A549 (cell line): ENCODE measurements at regions not wholly inside any gene's neighbourhood (a gene's known extent, or its start where the extent isn't known, plus 50 kb on each side); places are given as distances from the start of the nearest gene placed in this dataset.

Experiments used
- CTCF ChIP-seq: fragments of >200 bp; sonication (Bioruptor Twin); formaldehyde crosslinking; IDR thresholded peaks from 3 replicates; pipeline ENCODE4 v1.5.1; 2016
- HDAC2 ChIP-seq: fragments of 200-600 bp; sonication (generic); IDR thresholded peaks from 2 replicates; pipeline ENCODE4 v1.6.1; 2016
- HOXB5 ChIP-seq: fragments of 250-450 bp; sonication (Bioruptor Pico); IDR thresholded peaks from 2 replicates; pipeline ENCODE4 v1.5.0; 2020; ENCODE audit warnings: mild to moderate bottlenecking, moderate library complexity
- SMC3 ChIP-seq: fragments of >200 bp; sonication (Bioruptor Twin); formaldehyde crosslinking; IDR thresholded peaks from 3 replicates; pipeline ENCODE4 v1.6.1; 2018; ENCODE audit warnings: inconsistent platforms
- TP53 ChIP-seq: fragments of 250-450 bp; sonication (Bioruptor Pico); IDR thresholded peaks from 2 replicates; pipeline ENCODE4 v1.5.0; 2021; ENCODE audit warnings: mild to moderate bottlenecking, moderate library complexity
- TF ChIP-seq, protein P1 (sequence below): IDR thresholded peaks from 2 replicates; pipeline ENCODE4 v1.6.1; 2012

GRCh38 chr6:125577124-125577662 is 172.2 kb upstream of the HEY2 start:
- TF ChIP-seq CTCF (no peak), HDAC2 (no peak), HOXB5 (CRISPR knock-in tag) (no peak), TP53 (CRISPR knock-in tag) (no peak), SMC3 (no peak)
- TF ChIP-seq, protein P1, sequence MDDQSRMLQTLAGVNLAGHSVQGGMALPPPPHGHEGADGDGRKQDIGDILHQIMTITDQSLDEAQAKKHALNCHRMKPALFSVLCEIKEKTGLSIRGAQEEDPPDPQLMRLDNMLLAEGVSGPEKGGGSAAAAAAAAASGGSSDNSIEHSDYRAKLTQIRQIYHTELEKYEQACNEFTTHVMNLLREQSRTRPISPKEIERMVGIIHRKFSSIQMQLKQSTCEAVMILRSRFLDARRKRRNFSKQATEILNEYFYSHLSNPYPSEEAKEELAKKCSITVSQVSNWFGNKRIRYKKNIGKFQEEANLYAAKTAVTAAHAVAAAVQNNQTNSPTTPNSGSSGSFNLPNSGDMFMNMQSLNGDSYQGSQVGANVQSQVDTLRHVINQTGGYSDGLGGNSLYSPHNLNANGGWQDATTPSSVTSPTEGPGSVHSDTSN = no peak
